HG03103 (cell line): ENCODE measurements at regions not wholly inside any gene's neighbourhood (a gene's known extent, or its start where the extent isn't known, plus 50 kb on each side); places are given as distances from the start of the nearest gene placed in this dataset.
A peak's percentile ranks its signal among the peaks of the same experiment; 100 is the strongest.

ENCODE experiments used
- ATAC-seq: cut with Tn5 transposase; IDR thresholded peaks from one replicate; pipeline ENCODE4 v1.9.1; 2021; ENCODE audit warnings: low read depth; ENCODE audit not compliant: unreplicated experiment

DNA sequence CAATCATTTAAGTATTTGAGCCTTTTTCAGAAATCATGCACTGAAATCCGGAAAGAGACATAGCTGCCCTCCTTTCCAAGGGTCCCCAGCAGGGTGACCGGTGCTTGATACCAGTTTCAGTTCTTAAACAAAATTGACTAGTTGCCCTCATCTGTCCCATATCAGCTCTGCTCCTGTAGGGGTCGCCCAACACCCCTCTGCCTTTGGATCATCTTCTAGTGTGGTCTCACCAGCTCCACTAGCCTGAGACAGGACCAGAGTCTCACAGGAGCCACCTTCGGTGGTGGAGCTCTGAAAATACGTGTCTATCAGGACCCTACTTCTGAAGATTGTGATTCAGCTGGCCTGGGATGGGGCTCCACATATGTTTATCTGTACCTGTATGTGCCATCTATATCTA lies 428.2 kb downstream of the ENC1 start:
- no peak for ATAC-seq

GRCh38 chr5:74209571-74209970 lies 431.0 kb downstream of the ENC1 start:
- ATAC-seq: no peak

GRCh38 chr5:74206579-74207550 lies 433.7 kb downstream of the ENC1 start:
- ATAC-seq: no peak

DNA sequence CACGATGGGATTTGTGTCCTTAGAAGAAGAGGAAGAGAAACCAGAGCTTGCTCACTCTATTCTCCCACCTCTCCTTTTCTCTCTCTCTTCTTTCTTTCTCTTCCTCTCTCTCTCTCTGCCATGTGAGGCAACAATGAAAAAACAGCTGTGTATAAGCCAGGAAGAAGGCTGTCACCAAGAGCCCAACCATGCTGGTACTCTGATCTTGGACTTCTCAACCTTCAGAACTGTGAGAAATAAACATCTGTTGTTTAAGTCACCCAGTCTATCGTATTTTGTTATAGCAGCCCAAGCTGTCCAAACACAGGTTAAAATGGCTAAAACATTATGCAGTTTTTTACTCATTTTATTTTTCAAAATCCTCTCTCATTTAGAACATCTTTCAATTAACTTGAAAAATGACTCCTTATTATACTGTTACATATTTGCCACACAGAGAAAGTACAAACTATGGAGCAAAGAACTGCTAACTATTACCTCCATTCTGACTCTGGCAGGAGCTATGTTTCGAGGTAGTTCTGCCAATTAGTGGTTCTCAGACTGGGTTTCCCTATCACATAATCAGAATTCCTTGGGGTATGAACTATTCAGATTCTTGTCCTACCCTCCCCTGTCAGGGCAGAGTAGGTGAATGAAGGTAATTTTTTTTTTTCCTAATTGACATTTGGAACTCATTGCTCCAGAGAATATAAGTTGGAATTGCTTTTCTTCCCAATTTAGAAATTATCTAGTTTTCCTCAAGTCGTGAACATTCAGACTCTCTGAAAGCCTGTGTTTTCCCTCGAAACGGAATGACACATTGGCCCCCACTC lies 434.6 kb downstream of the ENC1 start:
- ATAC-seq: no peak

DNA sequence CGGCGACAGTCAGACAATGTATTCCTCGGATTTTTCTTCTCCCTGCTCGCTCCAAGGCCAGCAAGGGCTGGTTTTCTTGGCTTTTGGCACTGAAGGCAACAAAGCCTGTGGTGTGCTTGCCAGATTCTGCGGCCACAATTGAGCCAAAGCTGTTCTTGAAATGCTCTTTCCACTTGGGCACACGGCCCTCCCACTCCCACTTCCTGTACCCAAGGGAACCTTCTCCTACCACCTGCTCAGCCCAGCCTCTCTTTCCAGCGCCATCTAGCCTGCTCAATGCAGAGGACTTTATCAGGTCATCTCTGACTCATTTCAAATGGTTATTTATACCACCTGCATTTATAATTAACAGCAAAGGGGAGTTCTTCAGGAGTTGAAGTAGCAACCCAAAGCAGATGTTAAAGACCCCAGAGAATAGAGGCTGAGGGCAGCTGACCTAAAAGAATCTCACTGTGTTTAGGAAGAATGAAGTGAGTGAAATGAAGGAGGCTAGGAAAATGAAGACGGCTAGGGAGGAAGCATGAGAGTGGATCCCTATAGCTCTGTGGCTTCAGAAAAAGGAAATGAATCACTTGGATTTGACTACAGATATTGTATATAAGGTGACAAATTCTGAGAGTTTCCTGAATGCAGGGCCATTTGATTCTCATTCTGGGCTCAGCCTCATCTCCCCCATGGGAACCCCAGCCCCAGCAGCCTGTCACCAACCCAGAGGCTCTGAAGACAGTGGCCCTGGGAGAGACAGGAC lies 439.0 kb downstream of the ENC1 start:
- no peak for ATAC-seq

GRCh38 chr5:74200560-74200959 lies 440.0 kb downstream of the ENC1 start:
- no peak for ATAC-seq

- no peak for ATAC-seq
These were observed 440.9 kb downstream of the ENC1 start for GRCh38 chr5:74199436-74200210.

DNA sequence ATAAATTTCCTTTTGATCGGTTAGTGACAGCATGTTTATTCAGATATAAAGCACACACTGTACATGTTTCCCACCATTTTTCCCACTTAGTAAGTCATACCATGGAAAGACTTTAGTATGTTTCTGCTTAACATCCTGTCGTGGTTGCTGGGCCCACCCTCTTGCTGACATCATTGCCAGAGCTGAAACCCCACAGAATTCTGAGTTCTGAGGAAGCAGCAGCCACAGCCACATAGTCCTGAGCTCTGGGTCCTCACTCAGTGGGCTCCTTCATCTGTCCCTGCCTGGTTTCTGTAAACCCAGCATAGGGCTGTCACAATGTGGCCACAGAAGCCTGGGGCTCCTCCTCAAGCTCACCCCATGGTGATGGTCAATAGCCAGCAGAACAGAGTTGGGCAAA lies 441.5 kb downstream of the ENC1 start:
- ATAC-seq: no peak

GRCh38 chr5:74198156-74198555 lies 442.4 kb downstream of the ENC1 start:
- ATAC-seq: no peak

GRCh38 chr5:74196233-74196632 lies 444.3 kb downstream of the ENC1 start:
- peak; percentile 72 for ATAC-seq

DNA sequence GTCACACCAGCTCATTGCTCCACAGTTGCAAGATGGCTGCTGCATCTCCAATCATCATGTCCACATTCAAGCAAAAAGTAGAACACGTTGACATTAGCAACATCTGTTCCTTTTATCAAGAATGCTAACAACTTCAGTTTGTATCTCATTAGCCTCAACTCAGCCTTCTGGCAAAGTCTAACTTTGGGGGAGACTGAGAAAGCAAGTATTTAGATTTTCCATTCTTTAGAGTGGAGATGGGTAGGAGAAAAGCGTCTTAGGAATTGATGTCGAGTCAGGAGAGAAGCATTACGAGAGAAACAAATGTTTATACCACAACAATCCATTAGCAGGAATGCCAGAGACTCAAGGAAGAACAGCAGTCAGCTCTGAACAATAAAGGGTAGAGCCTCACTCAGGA lies 446.3 kb downstream of the ENC1 start:
- no peak for ATAC-seq

- ATAC-seq: no peak
These were observed 447.8 kb downstream of the ENC1 start for GRCh38 chr5:74192606-74193299.

- ATAC-seq: no peak
These were observed 452.0 kb downstream of the ENC1 start for GRCh38 chr5:74188351-74189105.

DNA sequence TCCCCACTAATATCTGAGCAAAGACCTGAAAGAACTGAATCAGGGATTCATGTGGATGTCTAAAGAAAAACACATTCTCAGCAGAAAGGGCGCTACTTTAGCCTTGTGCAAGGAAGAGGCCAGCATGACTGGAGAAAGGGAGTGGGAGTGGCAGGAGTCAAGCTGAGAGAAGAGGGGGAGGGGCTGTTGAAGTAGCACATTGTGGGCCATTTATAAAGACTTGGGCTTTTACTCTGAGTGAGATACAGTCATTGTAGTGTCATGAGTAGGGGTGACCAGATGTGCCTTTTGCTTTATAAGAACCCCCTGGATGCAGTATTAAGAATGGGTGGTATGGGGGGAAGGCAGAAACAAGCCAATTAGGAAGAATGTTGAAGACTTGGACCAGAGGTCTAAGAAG lies 452.8 kb downstream of the ENC1 start:
- ATAC-seq: no peak

DNA sequence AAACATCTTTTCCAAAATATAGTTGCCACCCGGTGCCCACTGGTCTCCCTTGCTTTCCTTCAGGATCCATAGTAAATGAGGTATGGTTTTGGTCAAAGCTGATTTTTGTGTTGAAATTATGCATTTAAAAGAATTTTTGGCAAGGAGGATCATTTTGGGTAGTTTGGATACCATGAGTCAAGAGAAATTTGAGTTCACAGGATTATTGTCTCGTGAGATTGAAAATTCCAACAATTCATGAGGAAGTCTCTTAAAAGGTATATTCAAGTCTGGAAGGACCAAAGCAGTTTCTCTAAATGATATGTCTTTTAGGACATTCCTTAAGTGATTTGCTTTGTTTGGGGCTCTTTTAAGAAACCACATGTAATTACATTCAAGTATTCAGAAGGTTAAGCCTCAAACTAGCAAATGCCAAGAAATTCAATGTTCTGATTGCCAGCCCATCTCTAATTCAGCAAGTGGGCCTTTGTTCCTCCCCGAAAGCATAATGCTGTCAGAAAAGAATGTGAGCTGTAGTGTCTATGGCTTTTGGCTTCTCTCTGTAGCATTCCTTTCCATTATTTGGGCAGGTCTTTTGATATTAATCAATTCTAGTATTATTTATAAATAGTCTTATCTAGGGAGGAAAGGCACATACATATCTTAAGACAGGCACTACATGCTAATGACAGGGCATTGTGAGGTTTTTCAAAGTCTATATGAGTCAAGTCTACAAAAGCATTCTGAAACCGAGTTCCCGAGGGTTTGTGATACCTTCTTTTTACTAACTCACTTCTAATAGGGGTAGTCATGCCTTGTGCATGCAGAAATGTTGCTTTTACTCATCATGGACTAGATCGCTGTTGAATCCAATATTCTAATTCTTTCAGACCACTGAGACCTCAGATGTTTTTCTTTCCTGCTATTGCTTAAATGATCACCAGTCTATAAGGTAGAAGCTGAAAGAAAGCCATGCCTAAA lies 453.9 kb downstream of the ENC1 start:
- no peak for ATAC-seq

DNA sequence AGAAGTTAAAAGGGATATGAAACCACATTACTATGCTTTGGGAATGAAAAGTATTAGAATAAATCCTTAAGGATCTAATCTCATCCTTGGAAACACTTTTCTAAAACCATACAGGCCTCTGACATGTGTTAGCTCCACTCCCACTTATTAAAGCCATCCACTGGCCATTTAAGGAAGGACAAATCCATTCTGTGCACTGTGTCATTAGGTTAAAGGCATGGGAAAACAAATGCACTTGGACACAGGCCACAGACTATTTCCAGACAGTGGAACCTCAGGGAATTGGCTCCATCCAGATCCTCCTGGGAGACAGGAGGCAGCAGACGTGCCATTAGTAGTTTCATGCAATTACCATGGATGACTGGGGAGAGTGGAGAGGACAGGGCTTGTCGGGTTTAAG lies 454.9 kb downstream of the ENC1 start:
- no peak for ATAC-seq

GRCh38 chr5:74184649-74185048 lies 455.9 kb downstream of the ENC1 start:
- ATAC-seq: no peak

GRCh38 chr5:74183041-74183440 lies 457.5 kb downstream of the ENC1 start:
- no peak for ATAC-seq
